22Rv1 (cell line): ENCODE measurements at regions not wholly inside any gene's neighbourhood (a gene's known extent, or its start where the extent isn't known, plus 50 kb on each side); places are given as distances from the start of the nearest gene placed in this dataset.

ENCODE experiments used
- ZFX ChIP-seq: fragments of 450-650 bp; IDR thresholded peaks from 2 replicates; pipeline ENCODE4 v1.6.1; 2017; ENCODE audit warnings: antibody characterized with exemption, borderline replicate concordance
- TF ChIP-seq, protein P1 (sequence below): fragments of 450-650 bp; IDR thresholded peaks from 2 replicates; pipeline ENCODE4 v1.5.1; 2017; ENCODE audit warnings: mild to moderate bottlenecking

- TF ChIP-seq, protein P1, sequence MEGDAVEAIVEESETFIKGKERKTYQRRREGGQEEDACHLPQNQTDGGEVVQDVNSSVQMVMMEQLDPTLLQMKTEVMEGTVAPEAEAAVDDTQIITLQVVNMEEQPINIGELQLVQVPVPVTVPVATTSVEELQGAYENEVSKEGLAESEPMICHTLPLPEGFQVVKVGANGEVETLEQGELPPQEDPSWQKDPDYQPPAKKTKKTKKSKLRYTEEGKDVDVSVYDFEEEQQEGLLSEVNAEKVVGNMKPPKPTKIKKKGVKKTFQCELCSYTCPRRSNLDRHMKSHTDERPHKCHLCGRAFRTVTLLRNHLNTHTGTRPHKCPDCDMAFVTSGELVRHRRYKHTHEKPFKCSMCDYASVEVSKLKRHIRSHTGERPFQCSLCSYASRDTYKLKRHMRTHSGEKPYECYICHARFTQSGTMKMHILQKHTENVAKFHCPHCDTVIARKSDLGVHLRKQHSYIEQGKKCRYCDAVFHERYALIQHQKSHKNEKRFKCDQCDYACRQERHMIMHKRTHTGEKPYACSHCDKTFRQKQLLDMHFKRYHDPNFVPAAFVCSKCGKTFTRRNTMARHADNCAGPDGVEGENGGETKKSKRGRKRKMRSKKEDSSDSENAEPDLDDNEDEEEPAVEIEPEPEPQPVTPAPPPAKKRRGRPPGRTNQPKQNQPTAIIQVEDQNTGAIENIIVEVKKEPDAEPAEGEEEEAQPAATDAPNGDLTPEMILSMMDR = no peak
- TF ChIP-seq ZFX = no peak
Measured at GRCh38 chrX:9207142-9207541, 173.2 kb upstream of the FAM9B start.
